ENCODE measurements at regions not wholly inside any gene's neighbourhood (a gene's known extent, or its start where the extent isn't known, plus 50 kb on each side); places are given as distances from the start of the nearest gene placed in this dataset.

- POLR2A ChIA-PET (ENCODE audit: low non-redundant PET) = no interaction called here
- no peak for DNase-seq (ENCODE audit: low spot score)
- CTCF ChIA-PET = interaction anchor here (0.6 kb wide), 1 partner anchor 458 kb away, joined by 9 read pairs; no protein-coding TSS in a partner anchor
- no peak for TF ChIP-seq CTCF (conservative IDR thresholded peaks at IDR 0.05; ENCODE audit: low read depth)
- no peak overlapping the region for H3K27ac ChIP-seq
Observed at GRCh38 chr3:115246461-115247020, 99.5 kb upstream of the ZBTB20 start.

- no peak for TF ChIP-seq CTCF (conservative IDR thresholded peaks at IDR 0.05; ENCODE audit: low read depth)
- no peak overlapping the region for H3K27ac ChIP-seq
- no peak for DNase-seq (ENCODE audit: low spot score)
- CTCF ChIA-PET = no interaction called here
- POLR2A ChIA-PET (ENCODE audit: low non-redundant PET) = no interaction called here
Observed at GRCh38 chr3:115248274-115248673, 101.2 kb upstream of the ZBTB20 start.

DNA sequence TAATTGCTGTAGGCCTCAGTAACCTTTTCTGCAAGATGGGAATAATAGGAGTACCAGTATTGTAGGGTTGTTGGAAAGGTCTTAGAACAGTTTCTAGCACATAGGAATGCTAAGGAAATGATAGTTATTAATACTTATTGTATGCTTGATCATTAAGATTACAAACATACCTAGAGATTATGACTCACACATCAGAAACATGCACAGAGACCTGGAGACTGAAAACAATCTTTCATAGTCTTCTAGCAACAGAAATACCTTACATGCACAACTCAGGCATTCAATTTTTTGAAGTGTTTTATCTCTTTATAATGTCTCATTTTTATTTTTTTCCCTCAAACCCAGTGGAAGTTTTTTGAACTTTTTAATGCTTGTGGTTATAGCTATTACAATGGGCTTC, 104.4 kb upstream of the ZBTB20 start:
- TF ChIP-seq CTCF (conservative IDR thresholded peaks at IDR 0.05; ENCODE audit: low read depth) = no peak
- POLR2A ChIA-PET (ENCODE audit: low non-redundant PET) = no interaction called here
- CTCF ChIA-PET = no interaction called here
- H3K27ac ChIP-seq = no peak overlapping the region
- DNase-seq (ENCODE audit: low spot score) = peak; percentile 19

GRCh38 chr3:115252679-115253078, 105.6 kb upstream of the ZBTB20 start:
- ChIA-PET CTCF (no interaction called here), POLR2A (ENCODE audit: low non-redundant PET) (no interaction called here)
- H3K27ac ChIP-seq = no peak overlapping the region
- no peak for DNase-seq (ENCODE audit: low spot score)
- no peak for TF ChIP-seq CTCF (conservative IDR thresholded peaks at IDR 0.05; ENCODE audit: low read depth)

- ChIA-PET CTCF (no interaction called here), POLR2A (ENCODE audit: low non-redundant PET) (no interaction called here)
- DNase-seq (ENCODE audit: low spot score) = no peak
- H3K27ac ChIP-seq = no peak overlapping the region
- no peak for TF ChIP-seq CTCF (conservative IDR thresholded peaks at IDR 0.05; ENCODE audit: low read depth)
Observed at GRCh38 chr3:115254492-115255196, 107.6 kb upstream of the ZBTB20 start.

DNA sequence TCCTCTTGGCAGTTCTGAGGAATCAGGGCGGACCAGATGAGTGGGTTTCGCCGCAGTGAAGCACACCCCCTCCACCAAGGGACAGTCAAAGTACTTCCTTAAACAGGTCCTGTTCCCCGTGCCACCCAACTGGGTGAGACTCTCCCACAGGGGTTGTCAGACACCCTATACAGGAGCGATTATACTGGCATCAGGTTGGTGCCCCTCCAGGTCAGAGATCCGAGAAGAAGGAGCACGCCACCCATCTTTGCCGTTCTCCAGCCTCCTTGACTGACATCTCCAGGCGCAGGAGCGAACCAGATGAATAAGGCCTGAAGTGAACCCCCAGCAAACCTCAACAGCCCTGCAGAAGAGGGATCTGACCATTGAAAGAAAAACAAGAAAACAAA, 108.1 kb upstream of the ZBTB20 start:
- ChIA-PET CTCF (no interaction called here), POLR2A (ENCODE audit: low non-redundant PET) (no interaction called here)
- TF ChIP-seq CTCF (conservative IDR thresholded peaks at IDR 0.05; ENCODE audit: low read depth) = no peak
- no peak overlapping the region for H3K27ac ChIP-seq
- DNase-seq (ENCODE audit: low spot score) = no peak

Data from RWPE1 (cell line).